GM18526 (cell line): ENCODE measurements at regions not wholly inside any gene's neighbourhood (a gene's known extent, or its start where the extent isn't known, plus 50 kb on each side); places are given as distances from the start of the nearest gene placed in this dataset.

Experiments used
- POLR2A ChIP-seq: IDR thresholded peaks from 3 replicates; pipeline ENCODE4 v1.6.1; 2011; ENCODE audit not compliant: insufficient read length; ENCODE audit errors: extremely low read depth

GRCh38 chr22:48428631-48429371 is 1398.9 kb downstream of the BRD1 start:
- no peak for TF ChIP-seq POLR2A

GRCh38 chr22:48427731-48428211 is 1399.9 kb downstream of the BRD1 start:
- no peak for TF ChIP-seq POLR2A

DNA sequence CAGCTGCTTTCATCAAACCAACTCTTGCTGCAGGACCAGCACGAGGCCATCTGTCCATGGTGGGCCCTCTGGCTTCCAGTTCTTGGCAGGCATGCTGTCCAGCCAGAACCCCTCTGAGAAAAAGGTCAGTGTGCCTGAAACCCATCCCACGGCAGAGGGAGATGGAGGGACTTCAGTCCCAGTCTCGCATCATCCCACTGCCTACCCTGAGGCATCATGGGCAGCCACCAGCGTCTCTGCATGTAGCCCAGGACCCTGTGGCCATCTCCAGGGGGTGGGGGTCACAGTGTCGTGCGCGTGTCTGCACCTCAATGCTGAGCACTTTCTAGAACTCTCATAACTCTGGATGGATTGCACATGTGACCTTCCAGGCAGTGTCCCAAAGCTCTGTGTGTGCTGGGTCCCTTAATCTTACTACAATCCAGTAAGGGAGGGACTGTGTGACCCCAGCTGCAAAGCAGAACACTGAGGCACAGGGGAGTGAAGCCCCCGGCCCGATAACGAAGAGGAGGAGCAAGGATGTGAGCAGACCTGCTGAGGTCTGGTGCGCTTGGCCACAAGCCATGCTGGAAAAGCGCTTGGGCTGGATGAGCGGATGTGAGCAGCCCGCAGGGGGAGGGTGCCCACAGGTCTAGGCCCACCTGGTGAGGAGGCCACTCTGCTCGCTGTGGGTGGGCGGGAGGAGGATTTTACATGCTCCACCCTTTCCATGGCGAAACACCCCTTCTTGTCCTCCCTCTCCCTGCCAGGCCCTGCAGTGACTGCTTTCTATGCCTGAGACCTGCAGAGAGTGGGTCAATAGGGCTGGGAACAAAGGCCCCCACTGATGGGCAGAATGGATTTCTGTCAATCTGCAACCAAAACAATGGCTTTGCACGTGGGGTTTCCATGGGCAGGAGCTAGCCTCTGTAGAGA is 1401.0 kb downstream of the BRD1 start:
- TF ChIP-seq POLR2A, result no peak

GRCh38 chr22:48425641-48426040 is 1402.0 kb downstream of the BRD1 start:
- TF ChIP-seq POLR2A, result no peak

DNA sequence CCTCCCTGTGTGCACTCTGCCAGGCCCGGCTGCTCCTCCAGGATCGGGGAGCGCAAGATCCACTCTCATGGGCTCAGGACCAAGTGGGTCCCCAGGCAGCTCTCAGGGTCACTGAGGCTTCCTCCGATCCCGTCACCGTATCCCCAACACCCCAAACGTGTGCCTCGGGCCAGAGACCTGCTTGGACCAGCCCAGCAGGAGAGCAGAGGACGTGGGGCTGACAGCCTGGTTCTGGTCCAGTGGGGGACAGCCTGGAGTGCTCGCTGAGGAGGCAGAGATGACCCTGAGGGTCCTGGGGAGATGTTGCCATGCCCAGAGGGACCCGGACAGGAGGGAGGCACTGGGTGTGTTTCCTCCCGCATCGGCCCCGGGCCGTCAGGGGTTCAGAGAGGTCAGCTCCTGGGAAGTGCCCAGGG is 1402.6 kb downstream of the BRD1 start:
- no peak for TF ChIP-seq POLR2A

DNA sequence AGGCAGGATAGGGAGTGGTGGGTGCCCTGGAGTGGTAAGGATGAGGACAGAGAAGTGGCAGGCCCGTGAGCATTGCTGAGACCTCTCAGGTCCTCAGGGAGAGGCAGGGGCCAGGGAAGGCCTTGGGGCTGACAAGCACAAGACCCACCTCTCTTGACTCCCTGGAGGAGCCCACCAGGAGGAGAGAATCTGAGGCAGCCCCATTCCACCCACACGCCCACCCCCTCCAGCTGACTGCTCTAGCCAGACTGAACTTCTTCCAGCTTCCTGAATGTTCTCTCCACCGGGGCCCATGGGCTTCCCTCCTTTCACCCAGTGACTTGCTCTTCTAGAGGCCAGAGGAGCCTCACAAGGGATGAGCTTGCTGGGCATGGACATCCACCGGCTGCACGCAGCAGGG is 1403.0 kb downstream of the BRD1 start:
- no peak for TF ChIP-seq POLR2A

DNA sequence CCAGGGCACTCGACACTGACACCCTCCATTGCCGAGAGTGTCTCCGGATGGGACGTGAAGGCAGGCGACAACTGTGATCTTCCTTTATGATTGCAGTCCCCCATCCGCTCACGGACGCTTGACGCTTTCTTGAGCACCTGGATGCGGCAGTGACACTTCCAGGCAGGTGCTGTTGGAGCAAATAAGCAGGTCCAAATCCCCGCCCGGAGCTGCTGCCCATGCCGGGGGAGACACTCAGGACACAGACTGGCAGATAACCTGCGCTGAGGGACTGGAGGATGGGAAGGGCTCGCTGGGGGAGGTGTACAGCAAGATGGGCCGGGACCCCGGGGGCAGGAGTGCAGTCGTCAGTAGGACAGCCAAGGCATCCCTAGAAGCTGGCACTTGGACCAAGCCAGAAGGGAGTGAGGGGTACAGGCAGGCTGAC is 1403.5 kb downstream of the BRD1 start:
- TF ChIP-seq POLR2A, result no peak

- TF ChIP-seq POLR2A, result no peak
Measured at GRCh38 chr22:48423481-48423911, 1404.2 kb downstream of the BRD1 start.

GRCh38 chr22:48422900-48423480 is 1404.7 kb downstream of the BRD1 start:
- TF ChIP-seq POLR2A, result no peak

DNA sequence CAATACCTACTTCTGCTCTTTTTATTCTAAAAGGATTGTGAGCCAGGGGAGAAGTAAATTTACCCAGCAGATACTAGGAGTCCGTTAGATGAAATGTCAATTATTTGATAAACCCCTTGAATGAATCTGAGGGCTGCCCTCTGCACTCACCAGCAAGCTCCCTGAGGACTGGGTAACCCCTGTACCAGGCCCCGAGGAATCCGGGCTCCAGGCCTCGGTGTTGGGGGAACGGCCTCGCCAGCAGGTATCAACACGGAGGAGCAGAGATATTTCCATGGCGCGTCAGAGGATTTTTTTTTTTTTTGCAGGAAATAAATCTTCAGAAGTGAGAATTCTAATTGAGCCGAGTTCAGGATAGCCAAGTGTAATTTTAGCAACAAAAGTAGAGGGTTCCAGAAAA is 1408.8 kb downstream of the BRD1 start:
- no peak for TF ChIP-seq POLR2A

DNA sequence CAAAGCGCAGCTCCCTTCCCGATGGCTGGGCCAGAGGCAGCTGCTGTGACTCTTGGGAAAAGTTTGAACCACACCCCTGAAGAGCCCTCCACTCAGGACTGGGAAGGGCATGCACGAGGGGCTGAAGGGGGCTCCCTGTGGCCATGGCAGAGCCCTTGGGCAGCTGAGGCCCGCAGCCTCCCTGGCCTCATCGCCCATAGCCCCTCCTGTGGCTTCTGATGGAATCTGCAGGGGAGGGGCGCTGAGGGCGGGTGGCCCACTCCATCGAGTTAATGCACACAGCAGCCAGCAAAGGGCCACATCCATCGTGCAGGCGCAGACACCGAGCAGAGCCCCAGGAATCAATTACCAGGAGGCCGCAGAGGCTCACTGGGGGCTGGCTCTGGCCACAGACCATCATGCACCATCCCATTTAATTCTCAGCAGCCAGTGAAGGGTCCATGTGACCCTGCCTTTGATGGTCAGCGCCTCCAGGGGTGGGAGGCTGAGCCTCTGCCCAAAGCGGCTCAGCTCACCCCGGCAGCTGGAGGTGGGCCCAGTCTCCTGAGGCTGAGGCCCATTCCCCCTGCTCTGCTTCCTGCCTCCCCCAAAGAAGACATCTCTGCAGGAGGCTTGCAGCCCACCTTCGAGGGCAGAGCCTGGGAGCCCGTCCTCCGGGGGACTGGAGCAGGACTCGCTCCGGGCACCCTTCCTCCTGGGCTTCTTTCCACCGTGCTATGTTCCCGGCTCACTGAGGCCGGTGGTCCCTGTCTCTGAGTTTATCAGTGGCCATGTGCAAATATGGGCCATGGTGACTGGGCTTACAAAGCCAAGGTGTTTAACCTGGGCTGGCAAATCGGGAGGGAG is 1410.2 kb downstream of the BRD1 start:
- no peak for TF ChIP-seq POLR2A

DNA sequence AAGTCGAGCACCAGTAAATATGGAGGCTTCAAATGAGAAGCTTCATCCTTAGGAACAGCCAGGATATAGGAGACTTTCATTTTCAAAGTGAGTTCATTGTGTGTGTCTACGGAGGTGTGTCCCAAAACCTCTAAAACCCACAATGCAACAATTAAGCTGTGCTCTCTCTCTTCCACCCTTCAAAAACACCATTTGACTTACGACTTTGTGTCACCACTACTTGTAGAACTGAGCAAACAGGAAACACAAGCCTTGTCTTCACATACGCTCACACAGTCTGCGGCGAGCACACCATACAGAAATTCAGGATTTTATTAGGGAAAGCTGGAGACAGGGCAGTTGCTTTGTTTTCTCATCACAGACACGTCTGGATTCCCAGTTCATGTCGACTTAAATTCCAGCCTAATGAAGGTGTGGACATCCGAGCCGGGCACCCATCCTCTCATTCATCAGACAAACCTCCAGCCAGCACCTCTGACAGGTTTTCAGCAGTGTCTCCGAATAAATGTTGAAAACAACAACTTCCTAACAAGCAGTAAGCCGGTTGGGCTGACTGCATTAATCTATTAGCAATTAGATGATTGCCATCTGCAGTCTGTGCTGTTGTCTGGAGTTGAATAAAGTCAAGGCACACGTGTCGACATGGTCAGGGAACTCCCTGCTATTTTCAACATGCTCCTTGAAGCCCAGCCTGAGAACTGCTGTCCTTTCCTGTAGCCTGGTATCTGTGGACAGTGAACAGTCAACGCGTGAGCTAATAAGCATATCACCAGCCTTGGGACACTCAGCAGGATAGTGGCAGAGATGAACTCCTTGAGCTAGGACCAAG is 1411.1 kb downstream of the BRD1 start:
- no peak for TF ChIP-seq POLR2A

GRCh38 chr22:48415520-48415919 is 1412.2 kb downstream of the BRD1 start:
- no peak for TF ChIP-seq POLR2A

- no peak for TF ChIP-seq POLR2A
Measured at GRCh38 chr22:48414651-48415050, 1413.0 kb downstream of the BRD1 start.
